ENCODE measurements at regions not wholly inside any gene's neighbourhood (a gene's known extent, or its start where the extent isn't known, plus 50 kb on each side); places are given as distances from the start of the nearest gene placed in this dataset.

DNA sequence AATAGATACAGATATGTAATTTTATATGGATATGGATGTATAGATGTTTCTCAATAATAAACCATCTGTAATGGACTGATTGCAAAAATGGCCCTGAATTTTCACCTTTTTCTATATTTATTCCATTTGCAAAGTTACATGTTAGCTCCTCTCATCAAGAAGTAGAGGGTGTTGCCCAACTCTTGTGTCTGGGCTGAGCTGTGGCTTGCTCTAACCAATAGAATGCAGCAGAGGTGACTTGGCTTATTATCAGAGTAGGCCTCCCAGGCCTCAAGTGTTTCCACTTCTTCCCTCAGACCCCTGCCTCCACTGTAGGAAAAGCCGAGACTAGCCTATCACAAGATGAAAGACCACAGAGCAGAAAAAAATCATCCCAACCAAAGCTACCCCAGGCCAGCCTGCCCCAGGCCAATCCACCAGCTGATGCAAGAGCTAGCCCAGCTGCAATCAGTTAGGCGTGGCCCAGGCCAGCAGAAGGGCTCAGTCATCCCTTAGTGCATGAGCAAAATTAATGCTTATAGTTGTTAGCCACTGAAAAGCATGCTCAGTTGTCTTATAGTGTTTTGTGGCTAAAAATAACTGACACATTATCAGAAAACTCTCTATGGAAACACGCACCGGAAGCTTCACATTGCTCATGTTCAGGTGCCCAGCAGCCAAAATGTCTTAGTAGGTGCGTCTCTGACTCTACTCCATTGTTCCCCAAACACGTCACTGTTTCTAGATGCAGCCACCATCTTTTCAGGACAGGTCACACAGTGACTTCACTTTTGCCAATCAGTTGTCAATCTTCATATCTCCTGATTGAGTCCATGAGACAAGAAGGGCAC lies 464.0 kb downstream of the FBXO15 start:
- WGBS, 2 donors (ENCODE audit: low coverage in 1 of 2): 91 to 100% methylated on average over 3 to 6 of the region's 6 CpGs
- TF ChIP-seq, protein P1, sequence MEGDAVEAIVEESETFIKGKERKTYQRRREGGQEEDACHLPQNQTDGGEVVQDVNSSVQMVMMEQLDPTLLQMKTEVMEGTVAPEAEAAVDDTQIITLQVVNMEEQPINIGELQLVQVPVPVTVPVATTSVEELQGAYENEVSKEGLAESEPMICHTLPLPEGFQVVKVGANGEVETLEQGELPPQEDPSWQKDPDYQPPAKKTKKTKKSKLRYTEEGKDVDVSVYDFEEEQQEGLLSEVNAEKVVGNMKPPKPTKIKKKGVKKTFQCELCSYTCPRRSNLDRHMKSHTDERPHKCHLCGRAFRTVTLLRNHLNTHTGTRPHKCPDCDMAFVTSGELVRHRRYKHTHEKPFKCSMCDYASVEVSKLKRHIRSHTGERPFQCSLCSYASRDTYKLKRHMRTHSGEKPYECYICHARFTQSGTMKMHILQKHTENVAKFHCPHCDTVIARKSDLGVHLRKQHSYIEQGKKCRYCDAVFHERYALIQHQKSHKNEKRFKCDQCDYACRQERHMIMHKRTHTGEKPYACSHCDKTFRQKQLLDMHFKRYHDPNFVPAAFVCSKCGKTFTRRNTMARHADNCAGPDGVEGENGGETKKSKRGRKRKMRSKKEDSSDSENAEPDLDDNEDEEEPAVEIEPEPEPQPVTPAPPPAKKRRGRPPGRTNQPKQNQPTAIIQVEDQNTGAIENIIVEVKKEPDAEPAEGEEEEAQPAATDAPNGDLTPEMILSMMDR (IDR thresholded peaks at IDR 0.05): no peak
- no peak for TF ChIP-seq POLR2A (IDR thresholded peaks at IDR 0.05)
- TF ChIP-seq EP300 (IDR thresholded peaks at IDR 0.05; ENCODE audit: low read depth): no peak
- no peak for TF ChIP-seq POLR2AphosphoS5 (IDR thresholded peaks at IDR 0.05)
- no peak for DNase-seq
- H3K27me3 ChIP-seq: no peaks in the 10 kb centered on the region
- H3K4me1 ChIP-seq: no peaks in the 10 kb centered on the region
- H3K9me3 ChIP-seq: no peaks in the 10 kb centered on the region
- in situ Hi-C loops (cut with MboI; ENCODE audit: low pct_ligation_motif_present in 1 of 4, low pct_unique_long_range_greater_than_20kb in 1 of 4, low sequenced_read_pairs in 3 of 4) (no loop called here), intact Hi-C loops (cut with DNase I; ENCODE audit: low total_unique reads) (loop anchor here (2.0 kb wide), 1 partner anchor 37 kb away; no protein-coding TSS in a partner anchor)
- no peak overlapping the region for H3K4me3 ChIP-seq
- no peak overlapping the region for H3K27ac ChIP-seq
- no peaks in the 10 kb centered on the region for H3K36me3 ChIP-seq

GRCh38 chr18:73681912-73682311 lies 465.7 kb downstream of the FBXO15 start:
- DNase-seq: no peak
- intact Hi-C loops (cut with DNase I; ENCODE audit: low total_unique reads): no loop called here
- WGBS, 2 donors (ENCODE audit: low coverage in 1 of 2): 40 to 76% methylated on average over 1 to 3 of the region's 3 CpGs

DNA sequence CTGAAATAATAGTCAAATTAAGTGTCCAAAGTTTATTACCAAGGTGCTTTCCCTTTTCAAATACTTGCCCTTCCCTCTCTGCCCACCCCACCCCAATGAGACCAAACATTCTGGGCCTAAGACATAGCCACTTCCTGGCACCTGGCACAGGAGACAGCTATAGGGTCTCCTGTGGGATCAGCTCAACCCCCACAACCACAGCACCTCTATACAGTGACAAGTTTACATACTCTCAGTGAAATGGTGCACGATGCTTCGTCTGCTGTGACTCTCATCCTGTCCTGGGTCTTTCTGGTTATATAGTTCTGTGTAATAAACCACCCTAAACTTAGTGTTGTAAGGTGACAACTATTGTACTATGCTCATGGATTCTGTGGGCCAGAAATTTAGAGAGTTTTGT lies 466.2 kb downstream of the FBXO15 start:
- DNase-seq: no peak
- H3K27ac ChIP-seq: no peak overlapping the region
- no peaks in the 10 kb centered on the region for H3K36me3 ChIP-seq
- no peaks in the 10 kb centered on the region for H3K27me3 ChIP-seq
- in situ Hi-C loops (cut with MboI; ENCODE audit: low pct_ligation_motif_present in 1 of 4, low pct_unique_long_range_greater_than_20kb in 1 of 4, low sequenced_read_pairs in 3 of 4) (no loop called here), intact Hi-C loops (cut with DNase I; ENCODE audit: low total_unique reads) (no loop called here)
- TF ChIP-seq EP300 (IDR thresholded peaks at IDR 0.05; ENCODE audit: low read depth) (no peak), POLR2AphosphoS5 (IDR thresholded peaks at IDR 0.05) (no peak), POLR2A (IDR thresholded peaks at IDR 0.05) (no peak)
- TF ChIP-seq, protein P1 (IDR thresholded peaks at IDR 0.05): no peak
- H3K4me3 ChIP-seq: no peak overlapping the region
- WGBS, 2 donors (ENCODE audit: low coverage in 1 of 2): 95% methylated on average over 2 of the region's 2 CpGs; no CpG with 5 or more reads in 1 of the 2 donors
- H3K4me1 ChIP-seq: no peaks in the 10 kb centered on the region
- no peaks in the 10 kb centered on the region for H3K9me3 ChIP-seq

More at GRCh38 chr18:73681912-73682311, 465.7 kb downstream of the FBXO15 start:
- Histone ChIP-seq H3K27ac (no peak overlapping the region), H3K36me3 (no peaks in the 10 kb centered on the region), H3K27me3 (no peaks in the 10 kb centered on the region), H3K4me1 (no peaks in the 10 kb centered on the region), H3K4me3 (no peak overlapping the region), H3K9me3 (no peaks in the 10 kb centered on the region)
- in situ Hi-C loops (cut with MboI; ENCODE audit: low pct_ligation_motif_present in 1 of 4, low pct_unique_long_range_greater_than_20kb in 1 of 4, low sequenced_read_pairs in 3 of 4): no loop called here
- TF ChIP-seq POLR2AphosphoS5 (IDR thresholded peaks at IDR 0.05): no peak
- TF ChIP-seq EP300 (IDR thresholded peaks at IDR 0.05; ENCODE audit: low read depth): no peak
- TF ChIP-seq, protein P1 (IDR thresholded peaks at IDR 0.05): no peak
- TF ChIP-seq POLR2A (IDR thresholded peaks at IDR 0.05): no peak

DNA sequence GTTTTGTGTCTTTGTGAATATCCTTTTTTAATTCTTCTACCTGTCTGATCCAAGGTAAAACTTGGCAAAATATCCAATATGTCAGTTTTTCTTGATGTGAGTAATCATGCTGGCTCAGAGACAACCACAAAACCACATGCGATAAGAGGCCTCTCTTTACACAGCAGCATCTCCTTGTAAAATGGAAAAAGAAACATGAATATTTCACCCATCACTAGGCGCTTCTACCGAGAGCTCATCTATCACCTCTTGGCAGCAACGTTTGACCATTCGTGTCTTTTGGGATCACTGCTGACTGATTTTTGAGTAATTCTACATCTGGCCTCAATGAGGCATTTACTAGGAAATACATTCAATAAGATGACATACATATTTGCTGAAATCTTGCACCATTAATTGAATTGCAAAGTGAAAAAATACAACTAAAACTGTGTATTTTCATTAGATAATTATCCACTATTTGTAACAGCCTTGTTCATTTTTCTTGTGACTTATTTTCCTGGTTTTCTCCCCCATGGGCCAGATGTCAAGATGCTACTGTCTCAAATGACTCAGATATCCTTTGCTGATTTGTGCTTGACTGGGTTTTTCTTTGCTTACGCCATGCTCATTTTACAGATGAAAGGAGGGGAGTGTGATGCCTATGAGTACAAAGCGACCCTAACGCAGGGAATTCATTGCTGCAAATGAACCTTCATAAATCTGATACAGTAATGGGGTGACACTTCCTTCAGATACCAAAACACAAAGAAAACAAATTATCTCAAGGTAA lies 467.5 kb downstream of the FBXO15 start:
- TF ChIP-seq, protein P1 (IDR thresholded peaks at IDR 0.05): no peak
- TF ChIP-seq EP300 (IDR thresholded peaks at IDR 0.05; ENCODE audit: low read depth): no peak
- no peak for TF ChIP-seq POLR2A (IDR thresholded peaks at IDR 0.05)
- no peak for TF ChIP-seq POLR2AphosphoS5 (IDR thresholded peaks at IDR 0.05)
- H3K27ac ChIP-seq: no peak overlapping the region
- no peaks in the 10 kb centered on the region for H3K36me3 ChIP-seq
- H3K9me3 ChIP-seq: no peaks in the 10 kb centered on the region
- no peaks in the 10 kb centered on the region for H3K4me1 ChIP-seq
- no peaks in the 10 kb centered on the region for H3K27me3 ChIP-seq
- intact Hi-C loops (cut with DNase I; ENCODE audit: low total_unique reads): no loop called here
- H3K4me3 ChIP-seq: no peak overlapping the region
- WGBS, 2 donors (ENCODE audit: low coverage in 1 of 2): 73 to 81% methylated on average over 8 of the region's 8 CpGs
- DNase-seq: no peak
- in situ Hi-C loops (cut with MboI; ENCODE audit: low pct_ligation_motif_present in 1 of 4, low pct_unique_long_range_greater_than_20kb in 1 of 4, low sequenced_read_pairs in 3 of 4): no loop called here

Data from transverse colon (tissue), 4 donors.